ENCODE measurements at regions not wholly inside any gene's neighbourhood (a gene's known extent, or its start where the extent isn't known, plus 50 kb on each side); places are given as distances from the start of the nearest gene placed in this dataset.
"Not testable (repeated sequence)": the region's sequence is repeated elsewhere in the genome, so short reads cannot be mapped to it uniquely, and the experiment has no call there.

GRCh38 chr18:60182223-60182622, 190.4 kb downstream of the MC4R start:
- no peak overlapping the region for H2AFZ ChIP-seq (ENCODE audit: low read depth)
- H3K4me2 ChIP-seq, result no peak overlapping the region
- no peaks in the 10 kb centered on the region for H4K20me1 ChIP-seq (ENCODE audit: insufficient read depth)
- H3K9ac ChIP-seq, result no peak overlapping the region
- no peak overlapping the region for H3K4me3 ChIP-seq (IDR thresholded peaks at IDR 0.05; ENCODE audit: insufficient read depth, low read depth, low read length)
- no peak overlapping the region for H3K27ac ChIP-seq
- TF ChIP-seq CTCF (conservative IDR thresholded peaks at IDR 0.05; ENCODE audit: low read depth, low read length), result no peak
- no peaks in the 10 kb centered on the region for H3K27me3 ChIP-seq (ENCODE audit: insufficient read depth, low read depth)
- H3K79me2 ChIP-seq (ENCODE audit: insufficient read depth, low read depth), result no peaks in the 10 kb centered on the region
- no peaks in the 10 kb centered on the region for H3K4me1 ChIP-seq (ENCODE audit: low read depth, poor library complexity, severe bottlenecking)
- no peaks in the 10 kb centered on the region for H3K36me3 ChIP-seq (ENCODE audit: insufficient read depth)

- Histone ChIP-seq H3K4me3 (IDR thresholded peaks at IDR 0.05; ENCODE audit: insufficient read depth, low read depth, low read length) (no peak overlapping the region), H3K36me3 (ENCODE audit: insufficient read depth) (no peaks in the 10 kb centered on the region), H3K4me1 (ENCODE audit: low read depth, poor library complexity, severe bottlenecking) (no peaks in the 10 kb centered on the region), H2AFZ (ENCODE audit: low read depth) (no peak overlapping the region), H3K9ac (no peak overlapping the region), H4K20me1 (ENCODE audit: insufficient read depth) (no peaks in the 10 kb centered on the region), H3K4me2 (no peak overlapping the region), H3K27me3 (ENCODE audit: insufficient read depth, low read depth) (no peaks in the 10 kb centered on the region), H3K27ac (no peak overlapping the region), H3K79me2 (ENCODE audit: insufficient read depth, low read depth) (no peaks in the 10 kb centered on the region)
- no peak for TF ChIP-seq CTCF (conservative IDR thresholded peaks at IDR 0.05; ENCODE audit: low read depth, low read length)
These were observed 191.9 kb downstream of the MC4R start for GRCh38 chr18:60180671-60181070.

- not testable (repeated sequence) for H3K4me1 ChIP-seq (ENCODE audit: low read depth, poor library complexity, severe bottlenecking)
These were observed 194.4 kb downstream of the MC4R start for GRCh38 chr18:60178224-60178623.

GRCh38 chr18:60176259-60176658, 196.3 kb downstream of the MC4R start:
- Histone ChIP-seq H3K9ac (no peak overlapping the region), H3K4me1 (ENCODE audit: low read depth, poor library complexity, severe bottlenecking) (no peaks in the 10 kb centered on the region), H3K36me3 (ENCODE audit: insufficient read depth) (no peaks in the 10 kb centered on the region), H2AFZ (ENCODE audit: low read depth) (no peak overlapping the region), H3K4me2 (no peak overlapping the region), H3K4me3 (IDR thresholded peaks at IDR 0.05; ENCODE audit: insufficient read depth, low read depth, low read length) (no peak overlapping the region), H4K20me1 (ENCODE audit: insufficient read depth) (no peaks in the 10 kb centered on the region), H3K27ac (no peak overlapping the region), H3K27me3 (ENCODE audit: insufficient read depth, low read depth) (no peaks in the 10 kb centered on the region), H3K79me2 (ENCODE audit: insufficient read depth, low read depth) (no peaks in the 10 kb centered on the region)
- TF ChIP-seq CTCF (conservative IDR thresholded peaks at IDR 0.05; ENCODE audit: low read depth, low read length), result no peak

More at GRCh38 chr18:60178224-60178623, 194.4 kb downstream of the MC4R start:
- H3K4me3 ChIP-seq (IDR thresholded peaks at IDR 0.05; ENCODE audit: insufficient read depth, low read depth, low read length); H3K9ac ChIP-seq; H3K36me3 ChIP-seq (ENCODE audit: insufficient read depth); H3K27me3 ChIP-seq (ENCODE audit: insufficient read depth, low read depth); H4K20me1 ChIP-seq (ENCODE audit: insufficient read depth); H2AFZ ChIP-seq (ENCODE audit: low read depth); H3K4me2 ChIP-seq; H3K79me2 ChIP-seq (ENCODE audit: insufficient read depth, low read depth); H3K27ac ChIP-seq: not testable (repeated sequence)

- H3K79me2 ChIP-seq (ENCODE audit: insufficient read depth, low read depth), result no peaks in the 10 kb centered on the region
- no peaks in the 10 kb centered on the region for H3K36me3 ChIP-seq (ENCODE audit: insufficient read depth)
- no peaks in the 10 kb centered on the region for H3K4me1 ChIP-seq (ENCODE audit: low read depth, poor library complexity, severe bottlenecking)
- no peak overlapping the region for H3K4me3 ChIP-seq (IDR thresholded peaks at IDR 0.05; ENCODE audit: insufficient read depth, low read depth, low read length)
- H3K4me2 ChIP-seq, result no peak overlapping the region
- no peak overlapping the region for H3K27ac ChIP-seq
- no peak for TF ChIP-seq CTCF (conservative IDR thresholded peaks at IDR 0.05; ENCODE audit: low read depth, low read length)
- no peaks in the 10 kb centered on the region for H3K27me3 ChIP-seq (ENCODE audit: insufficient read depth, low read depth)
- no peak overlapping the region for H3K9ac ChIP-seq
- no peaks in the 10 kb centered on the region for H4K20me1 ChIP-seq (ENCODE audit: insufficient read depth)
- no peak overlapping the region for H2AFZ ChIP-seq (ENCODE audit: low read depth)
These were observed 197.7 kb downstream of the MC4R start for GRCh38 chr18:60174832-60175231.
